ENCODE measurements at regions not wholly inside any gene's neighbourhood (a gene's known extent, or its start where the extent isn't known, plus 50 kb on each side); places are given as distances from the start of the nearest gene placed in this dataset.

DNA sequence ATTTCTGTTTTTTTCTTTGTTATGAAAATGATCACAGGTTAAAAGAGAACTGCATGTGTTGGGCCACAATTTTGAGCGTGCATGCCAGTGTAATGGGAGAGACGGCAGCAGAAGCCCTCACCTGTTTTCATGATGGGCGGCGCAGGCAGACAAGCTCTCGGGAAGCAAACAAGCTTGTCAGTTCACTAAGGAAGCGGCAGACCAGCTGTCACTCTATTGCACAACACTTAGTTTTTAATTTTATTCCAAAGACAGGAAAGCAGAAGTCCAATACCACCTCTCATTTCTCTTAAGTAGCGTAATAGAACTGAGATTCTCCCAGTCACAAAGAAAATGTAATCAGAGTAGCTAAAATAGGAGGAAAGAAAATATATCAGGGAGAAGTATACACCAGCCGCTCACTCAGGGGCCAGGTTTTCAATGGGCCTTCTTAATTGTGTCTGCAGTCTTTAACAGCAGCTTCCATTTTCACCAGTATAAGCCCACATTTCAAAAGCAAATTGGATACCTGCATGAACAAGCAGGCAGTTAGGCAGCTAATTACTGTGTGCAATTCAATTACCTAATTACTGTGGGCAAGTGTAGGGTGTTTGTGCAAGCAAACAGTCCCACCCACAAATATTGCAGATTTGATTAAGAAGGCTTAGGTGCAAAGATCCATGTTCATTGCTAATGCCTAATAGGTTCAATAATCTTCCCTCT lies 711.4 kb downstream of the DIAPH3 start:
- DNase-seq (ENCODE audit: low spot score), result no peak

DNA sequence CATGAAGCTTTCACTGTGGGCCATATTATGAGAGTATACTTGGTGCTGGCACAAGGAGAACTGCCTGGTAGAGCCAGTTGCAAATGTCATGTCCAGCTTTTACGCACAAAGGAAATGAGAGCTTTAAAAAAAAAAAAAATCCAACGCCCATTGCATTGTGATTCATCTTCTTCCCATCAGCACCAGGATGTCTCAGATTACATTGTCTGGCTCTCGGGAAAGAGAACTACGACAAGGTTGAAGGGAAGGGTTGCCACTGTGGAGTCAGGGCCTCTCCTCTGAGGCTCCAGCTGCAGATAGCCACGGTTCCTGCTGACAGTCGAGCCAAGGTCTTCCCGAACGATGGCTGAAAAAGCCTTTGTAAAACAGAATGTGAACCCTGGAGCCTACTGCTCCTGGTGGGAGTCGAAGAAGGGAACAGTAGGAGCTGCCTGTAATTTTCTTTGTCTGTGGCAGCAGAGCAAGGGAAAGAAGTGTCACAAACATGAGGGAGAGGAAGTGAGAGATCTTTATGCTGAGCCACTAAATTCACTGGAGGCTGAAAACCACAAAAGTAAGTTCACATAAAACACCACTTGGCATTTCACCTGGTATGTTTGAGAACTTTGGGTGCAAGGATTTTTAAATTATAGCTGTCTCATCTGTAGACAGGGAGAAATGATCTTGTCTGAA lies 704.7 kb downstream of the DIAPH3 start:
- no peak for DNase-seq (ENCODE audit: low spot score)

DNA sequence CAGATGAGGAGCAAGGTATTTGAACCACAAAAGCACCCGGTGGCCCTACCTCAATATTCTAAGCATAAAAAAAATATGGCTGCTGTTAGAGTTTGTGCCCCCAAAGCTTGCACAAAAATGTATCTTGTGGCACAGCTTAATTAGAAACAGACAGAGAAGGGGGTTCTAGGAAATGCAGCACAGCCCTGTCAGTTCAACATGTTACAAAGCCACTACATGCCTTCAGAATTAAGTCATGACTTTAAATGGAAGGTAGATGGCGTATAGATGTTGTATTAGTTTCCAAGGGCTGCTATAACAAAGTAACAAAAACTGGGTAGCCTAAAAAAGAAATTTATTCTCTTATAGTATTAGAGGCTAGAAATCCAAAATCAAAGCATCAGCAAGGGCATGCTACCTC lies 703.8 kb downstream of the DIAPH3 start:
- DNase-seq (ENCODE audit: low spot score), result no peak

DNA sequence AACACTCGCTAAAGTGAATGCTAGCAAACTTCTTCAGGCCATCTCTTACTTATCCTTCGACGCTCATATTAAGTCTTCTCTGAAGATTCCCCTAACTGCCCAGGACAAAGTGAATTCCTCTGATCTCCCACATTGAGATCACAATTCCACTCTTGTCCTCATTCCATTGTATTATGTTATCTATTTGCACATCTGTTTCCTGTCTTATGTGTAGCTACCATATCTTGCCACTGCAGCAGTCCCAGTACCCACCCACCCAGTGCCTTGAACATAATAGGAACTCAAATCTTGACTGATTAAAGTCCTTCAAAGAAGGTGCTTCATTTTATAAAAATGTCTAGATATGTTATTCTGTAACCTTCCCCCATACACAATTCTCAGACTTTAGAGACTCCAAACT lies 702.3 kb downstream of the DIAPH3 start:
- DNase-seq (ENCODE audit: low spot score), result no peak

DNA sequence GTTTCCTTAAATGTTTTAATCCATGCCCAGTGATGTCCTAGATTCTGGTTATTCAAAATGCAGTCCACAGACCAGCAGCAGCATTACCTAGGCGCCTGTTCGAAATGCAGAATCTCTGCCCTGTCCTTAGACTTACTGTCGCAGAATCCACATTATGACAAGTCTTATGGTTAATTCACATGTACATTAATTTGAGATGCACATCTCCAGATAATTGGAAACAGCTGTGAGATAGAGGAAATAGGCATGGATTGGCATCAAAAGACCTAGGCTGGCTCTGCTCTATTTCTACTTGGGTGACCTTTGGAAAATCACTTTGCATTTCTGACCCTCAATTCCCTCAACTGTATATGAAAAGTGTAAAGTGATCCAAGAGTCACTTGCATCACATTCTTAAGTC lies 700.7 kb downstream of the DIAPH3 start:
- DNase-seq (ENCODE audit: low spot score), result no peak

DNA sequence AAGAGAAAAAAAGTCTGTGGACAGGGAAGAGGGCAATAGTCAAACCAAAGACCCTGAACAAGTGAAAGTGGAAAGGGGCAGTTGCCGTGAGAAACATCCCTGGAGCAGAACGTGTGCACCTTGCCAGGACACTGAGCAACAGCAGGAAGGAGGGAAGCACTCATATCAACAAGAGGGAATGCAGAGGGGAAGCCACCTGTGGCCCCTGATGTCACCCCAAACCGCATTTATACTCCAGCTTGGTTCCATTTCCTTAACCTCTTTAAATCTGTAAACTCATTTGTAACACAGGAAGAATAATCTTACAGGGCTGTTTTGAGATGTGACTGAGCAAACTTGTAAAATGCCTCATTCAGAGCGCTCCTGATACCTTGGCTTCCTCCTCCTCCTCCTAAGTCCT lies 698.8 kb downstream of the DIAPH3 start:
- DNase-seq (ENCODE audit: low spot score), result no peak

DNA sequence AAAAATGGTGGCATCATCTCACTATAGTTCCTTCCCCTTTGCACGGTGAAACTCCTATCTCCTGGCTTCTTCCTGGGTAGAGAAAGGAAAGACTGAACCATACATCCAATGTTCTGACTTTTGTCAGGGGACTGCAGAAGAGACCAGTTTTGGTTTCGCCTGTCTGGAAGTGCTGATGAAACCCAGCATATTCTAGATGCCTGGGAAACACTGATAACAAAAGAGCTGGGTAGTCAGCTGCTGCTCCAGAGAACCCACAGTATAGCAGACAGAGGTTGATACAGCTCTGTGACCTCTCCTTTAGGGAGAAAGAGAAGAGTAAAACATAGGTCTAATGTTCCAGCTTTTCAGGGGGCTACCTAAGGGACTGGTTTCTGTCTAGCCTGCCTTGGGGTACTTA lies 695.3 kb downstream of the DIAPH3 start:
- no peak for DNase-seq (ENCODE audit: low spot score)

DNA sequence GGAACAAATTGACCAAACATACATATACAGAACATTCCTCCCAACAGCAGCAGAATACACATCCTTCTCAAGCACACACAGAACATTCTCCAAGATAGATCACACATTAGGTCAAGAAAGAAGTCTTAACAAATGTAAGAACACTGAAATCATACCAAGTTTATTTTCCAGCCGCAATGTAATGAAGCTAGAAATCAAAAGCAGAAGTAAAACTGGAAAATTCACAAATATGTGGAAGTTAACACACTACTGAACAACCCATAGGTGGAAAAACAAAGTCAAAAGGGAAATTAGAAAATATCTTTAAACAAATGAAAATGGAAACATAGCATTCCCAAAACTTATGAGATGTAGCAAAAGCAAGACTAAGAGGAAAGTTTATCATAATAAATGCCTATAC lies 692.6 kb downstream of the DIAPH3 start:
- no peak for DNase-seq (ENCODE audit: low spot score)

DNA sequence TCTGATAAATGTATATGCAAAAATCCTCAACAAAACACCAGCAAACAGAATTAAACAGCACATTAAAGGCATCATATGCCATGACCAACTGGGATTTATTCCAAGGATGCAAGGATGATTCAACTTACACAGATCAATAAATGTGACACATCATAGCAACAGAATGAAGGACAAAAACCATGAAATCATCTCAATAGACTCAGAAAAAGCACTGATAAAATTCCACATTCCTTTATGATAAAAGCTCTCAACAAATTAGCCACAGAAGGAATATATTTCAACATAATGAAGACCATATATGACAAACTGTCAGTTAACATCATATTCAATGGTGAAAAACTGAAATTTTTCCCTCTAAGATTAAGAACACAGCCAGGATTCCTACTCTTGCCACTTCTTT lies 691.6 kb downstream of the DIAPH3 start:
- no peak for DNase-seq (ENCODE audit: low spot score)

DNA sequence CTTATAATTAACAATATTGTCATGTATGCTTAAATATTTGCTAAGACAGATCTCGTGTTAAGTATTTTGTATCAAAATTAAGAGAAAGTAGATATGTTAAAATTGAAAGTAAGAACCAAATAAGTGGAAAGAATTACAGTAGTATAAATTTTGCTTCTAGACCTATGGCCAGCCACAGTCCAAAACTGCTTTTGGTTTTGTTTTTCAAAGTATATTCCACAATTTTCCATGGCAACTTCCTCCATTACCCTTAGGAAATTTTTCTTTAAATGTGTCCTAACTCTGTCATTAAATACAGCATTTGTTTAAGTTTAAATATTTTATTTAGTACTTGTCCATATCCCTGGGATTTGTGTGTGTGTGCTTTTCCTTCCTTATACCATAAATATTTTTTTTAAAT lies 689.0 kb downstream of the DIAPH3 start:
- DNase-seq (ENCODE audit: low spot score), result no peak

DNA sequence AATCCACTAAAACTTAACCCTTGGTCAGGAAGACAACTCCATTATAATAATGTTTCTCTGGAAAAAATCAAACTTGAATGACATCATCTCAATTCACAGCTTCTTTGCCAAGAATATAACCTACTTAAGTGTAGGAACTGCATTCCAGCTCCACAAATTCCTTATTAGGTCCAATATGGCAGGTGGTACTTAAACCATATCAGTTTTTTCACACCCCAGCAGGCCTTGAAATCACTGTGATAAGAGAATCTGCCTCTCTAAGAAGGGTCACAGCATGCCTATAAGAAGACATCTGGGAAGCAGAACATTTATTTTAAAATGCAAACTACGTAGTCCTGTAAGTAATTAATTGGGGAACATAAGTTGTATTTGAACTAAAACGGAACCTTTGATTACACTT lies 687.8 kb downstream of the DIAPH3 start:
- DNase-seq (ENCODE audit: low spot score), result no peak

DNA sequence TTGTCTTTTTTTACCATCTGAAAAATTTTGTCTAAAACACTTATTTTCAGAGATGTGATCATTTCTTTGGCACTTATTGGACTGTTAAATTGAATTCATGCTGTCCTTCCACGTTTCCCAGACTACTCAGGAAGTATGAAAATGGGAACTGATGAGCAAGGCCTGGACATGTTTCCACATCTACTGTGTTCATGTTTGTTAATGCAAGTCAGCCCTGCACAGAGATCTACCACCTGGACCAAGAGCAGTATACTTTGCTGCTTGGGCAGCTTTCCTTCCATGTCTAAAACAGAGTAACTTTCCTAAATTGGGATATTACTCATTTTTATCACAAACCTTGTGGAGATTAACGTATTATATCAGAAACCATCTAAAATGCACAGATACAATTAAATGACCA lies 687.4 kb downstream of the DIAPH3 start:
- no peak for DNase-seq (ENCODE audit: low spot score)

DNA sequence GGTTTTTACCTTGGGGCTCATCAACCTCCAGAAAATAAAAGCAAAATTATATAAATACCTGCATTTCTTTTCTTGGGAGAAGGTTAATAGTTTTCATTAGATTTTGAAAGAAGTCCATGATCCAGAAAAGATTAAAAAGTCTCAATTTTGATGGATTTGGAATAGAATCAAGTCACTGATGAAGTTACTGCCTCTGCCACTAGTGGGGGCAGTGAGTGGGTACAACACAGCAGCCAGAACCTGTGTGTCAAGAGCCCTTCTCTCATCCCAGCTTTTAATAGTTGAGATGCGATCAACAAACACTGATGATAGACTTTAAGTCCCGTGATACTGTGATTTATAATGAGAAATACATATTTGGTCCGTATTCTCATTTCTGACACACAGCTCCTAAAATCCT lies 686.7 kb downstream of the DIAPH3 start:
- no peak for DNase-seq (ENCODE audit: low spot score)

DNA sequence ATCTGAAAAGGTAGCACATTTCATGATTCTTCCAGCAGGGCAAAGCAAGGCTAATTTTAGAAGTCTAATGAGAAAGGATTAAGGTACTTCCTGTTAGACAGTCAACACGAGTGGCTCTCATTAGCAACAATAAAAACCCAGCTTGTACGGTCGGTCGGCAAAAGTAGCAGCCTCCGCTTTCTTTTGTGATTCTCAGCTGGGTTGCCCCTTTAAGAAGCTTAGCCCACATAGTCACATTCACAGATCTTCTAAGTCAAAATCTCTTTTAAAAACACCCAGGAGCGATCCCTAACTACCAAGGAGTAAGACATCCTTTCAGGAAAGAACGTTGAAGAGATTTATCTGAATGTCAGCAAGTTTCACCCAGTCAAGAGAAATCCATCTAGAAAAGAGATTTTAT lies 684.8 kb downstream of the DIAPH3 start:
- DNase-seq (ENCODE audit: low spot score), result no peak

DNA sequence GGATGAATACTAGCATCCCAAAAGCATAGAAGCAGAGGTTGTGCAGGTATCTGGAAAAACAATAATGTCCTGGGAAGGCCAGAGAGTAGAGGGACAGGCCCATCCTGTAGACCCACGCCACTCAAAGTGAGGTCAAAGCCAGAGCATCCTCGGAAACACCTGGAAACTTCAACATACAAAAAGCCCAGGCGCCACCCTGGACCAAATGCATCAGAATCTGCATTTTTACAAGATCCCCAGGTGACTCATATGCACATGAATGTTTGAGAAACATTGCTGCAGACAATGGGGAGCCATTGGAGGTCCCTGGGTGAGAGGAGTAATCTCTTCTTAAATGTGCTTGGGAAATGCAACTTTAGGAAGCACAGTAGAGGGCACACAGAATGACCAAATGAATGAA lies 684.1 kb downstream of the DIAPH3 start:
- no peak for DNase-seq (ENCODE audit: low spot score)

DNA sequence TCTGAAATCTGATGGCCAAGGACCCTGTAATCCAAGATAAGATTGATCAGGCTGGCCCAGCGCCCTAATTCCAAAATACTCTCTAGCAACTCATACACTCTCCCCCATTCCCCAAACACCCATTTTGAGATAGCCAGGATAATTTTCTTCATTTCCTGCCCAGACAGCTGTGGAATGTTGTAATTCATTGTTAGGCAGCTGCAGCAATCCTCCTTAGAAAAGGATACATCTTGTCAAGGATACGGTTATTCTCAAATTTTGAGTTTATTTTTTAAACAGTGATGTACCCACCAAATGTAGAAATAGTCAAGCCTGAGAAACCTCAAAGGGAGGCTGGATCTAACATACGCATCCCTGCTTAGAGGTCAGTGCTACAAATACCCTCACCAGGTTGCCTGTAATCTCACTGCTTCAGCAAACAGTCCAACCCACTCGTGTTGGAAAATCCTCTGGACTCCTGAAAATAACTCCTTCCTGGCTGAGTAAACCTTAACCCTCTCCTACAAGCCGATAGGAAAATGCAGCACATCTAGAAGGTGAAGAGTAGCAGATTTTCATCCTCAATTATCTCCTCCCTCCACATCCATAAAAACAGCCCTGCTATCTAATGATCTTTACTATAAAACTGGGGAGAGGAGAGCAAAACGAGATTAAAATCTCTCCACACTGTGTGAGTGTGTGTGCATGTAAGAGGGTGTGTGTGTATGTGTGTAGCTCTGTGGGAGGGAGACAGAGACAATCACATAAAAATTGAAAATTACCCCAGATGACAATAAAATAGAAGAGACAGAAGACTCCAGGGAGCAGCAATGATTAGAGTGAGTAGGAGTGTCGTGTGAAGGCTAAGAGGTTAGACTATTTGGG lies 683.1 kb downstream of the DIAPH3 start:
- no peak for DNase-seq (ENCODE audit: low spot score)

DNA sequence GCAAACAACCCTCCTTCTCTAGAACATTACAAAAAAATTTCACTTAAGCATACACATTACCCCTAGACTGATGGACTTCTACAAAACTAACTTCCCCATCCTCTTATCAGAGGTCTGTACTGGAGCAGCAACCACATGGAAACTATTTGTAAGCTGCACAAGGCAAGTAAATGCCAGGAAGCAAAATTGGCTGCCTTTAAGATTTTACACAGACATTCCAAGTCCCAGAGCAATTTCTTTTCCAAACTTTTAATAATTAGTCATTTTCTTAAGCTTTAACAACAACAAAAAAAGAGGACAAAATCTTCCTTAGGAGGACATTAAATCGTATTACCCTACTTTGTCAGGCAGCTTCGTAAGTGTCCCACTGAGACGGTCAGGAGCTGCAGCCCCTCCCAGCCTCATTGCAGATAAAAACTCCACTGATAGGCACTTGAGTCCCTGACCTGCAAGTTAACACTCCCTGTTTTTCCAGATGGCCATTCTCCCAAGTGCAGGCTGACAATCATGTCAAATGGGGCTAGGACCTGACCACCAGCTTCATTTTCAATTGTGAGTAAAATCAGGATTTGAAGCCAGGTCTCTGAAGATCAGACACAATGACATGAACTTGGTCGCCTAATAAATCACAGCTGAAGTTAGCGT lies 680.1 kb downstream of the DIAPH3 start:
- no peak for DNase-seq (ENCODE audit: low spot score)

DNA sequence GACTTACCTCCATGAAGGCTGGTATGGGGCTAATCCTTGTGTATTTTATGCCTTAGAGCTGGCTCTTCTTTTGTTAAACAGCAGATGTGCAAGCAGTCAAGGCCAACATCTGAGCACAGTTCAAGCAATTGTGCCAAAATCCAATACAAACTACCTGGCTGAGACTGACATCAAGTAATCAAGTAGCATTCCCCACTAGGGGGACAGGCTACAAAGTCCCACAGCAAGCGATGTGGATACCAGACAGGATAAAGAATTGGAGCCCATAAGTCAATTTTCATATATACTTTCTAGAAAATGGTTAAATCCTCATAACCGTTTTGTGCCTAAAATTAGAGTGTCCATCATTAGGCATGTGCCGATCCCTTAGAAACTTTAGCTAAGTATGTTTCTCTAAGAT lies 675.8 kb downstream of the DIAPH3 start:
- DNase-seq (ENCODE audit: low spot score), result no peak

DNA sequence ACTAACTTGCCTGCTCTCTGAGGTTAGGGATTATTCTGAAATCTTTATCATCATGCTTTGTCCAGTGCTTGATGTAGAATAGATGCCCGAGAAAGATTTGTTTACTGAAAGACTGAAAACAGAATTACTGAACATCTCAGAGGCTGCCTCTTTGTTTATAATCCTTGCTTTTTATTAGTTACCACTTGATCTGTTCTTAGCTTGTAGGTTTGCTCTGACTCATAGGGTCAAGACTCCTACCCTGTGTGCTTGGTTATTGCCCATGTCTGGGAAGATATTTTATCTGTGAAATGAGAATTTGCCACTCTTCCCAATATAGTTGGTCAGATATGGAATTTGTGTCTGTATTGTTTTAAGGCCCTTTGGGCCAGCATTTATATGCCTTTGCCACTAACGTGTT lies 675.3 kb downstream of the DIAPH3 start:
- DNase-seq (ENCODE audit: low spot score), result no peak

DNA sequence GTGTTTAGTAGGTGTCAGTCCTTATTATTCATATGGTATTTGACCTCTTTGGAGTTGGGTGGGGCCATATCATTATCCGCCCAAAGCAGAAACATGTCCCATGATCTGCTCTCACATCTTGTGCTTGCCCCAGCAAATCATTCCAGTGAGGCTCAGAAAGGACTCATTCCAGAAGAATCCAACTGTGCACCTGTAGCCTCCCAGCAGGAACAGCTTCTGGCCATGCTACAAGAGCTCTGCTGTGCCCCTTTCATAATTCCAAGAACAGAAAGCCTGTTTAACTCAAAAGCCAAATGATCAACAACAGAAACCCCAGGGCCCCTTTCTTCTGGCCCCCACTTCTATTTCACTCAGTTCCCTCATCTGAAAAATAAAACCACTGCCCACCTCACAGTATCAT lies 673.1 kb downstream of the DIAPH3 start:
- no peak for DNase-seq (ENCODE audit: low spot score)

DNA sequence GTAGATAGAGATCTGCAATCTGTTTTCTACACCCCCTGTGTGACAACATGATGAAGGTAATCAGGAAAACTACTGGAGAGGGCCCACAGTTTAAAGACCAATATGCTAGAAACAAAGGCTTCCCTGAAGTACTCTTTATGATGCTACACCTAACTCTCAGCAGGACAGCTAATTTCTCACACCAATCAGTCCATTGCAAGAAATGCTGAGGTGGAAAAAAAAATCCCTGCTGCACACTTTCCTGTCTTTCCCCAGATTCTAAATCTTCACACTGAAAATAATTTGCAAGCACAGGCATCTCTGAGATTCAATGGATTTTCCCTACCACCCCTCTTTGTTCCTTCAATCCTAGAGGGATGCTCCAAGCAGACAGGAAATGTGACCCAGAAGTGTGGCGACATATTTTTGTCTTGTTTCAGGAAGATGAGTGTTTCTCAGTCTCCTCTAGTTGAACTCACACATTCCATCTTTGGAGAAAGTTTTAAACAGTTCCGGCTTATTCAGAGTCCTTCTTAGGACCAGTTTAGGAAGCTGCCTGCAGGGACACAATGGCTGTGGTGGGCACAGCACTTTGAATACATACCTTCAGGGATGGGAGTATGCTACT lies 671.6 kb downstream of the DIAPH3 start:
- no peak for DNase-seq (ENCODE audit: low spot score)

DNA sequence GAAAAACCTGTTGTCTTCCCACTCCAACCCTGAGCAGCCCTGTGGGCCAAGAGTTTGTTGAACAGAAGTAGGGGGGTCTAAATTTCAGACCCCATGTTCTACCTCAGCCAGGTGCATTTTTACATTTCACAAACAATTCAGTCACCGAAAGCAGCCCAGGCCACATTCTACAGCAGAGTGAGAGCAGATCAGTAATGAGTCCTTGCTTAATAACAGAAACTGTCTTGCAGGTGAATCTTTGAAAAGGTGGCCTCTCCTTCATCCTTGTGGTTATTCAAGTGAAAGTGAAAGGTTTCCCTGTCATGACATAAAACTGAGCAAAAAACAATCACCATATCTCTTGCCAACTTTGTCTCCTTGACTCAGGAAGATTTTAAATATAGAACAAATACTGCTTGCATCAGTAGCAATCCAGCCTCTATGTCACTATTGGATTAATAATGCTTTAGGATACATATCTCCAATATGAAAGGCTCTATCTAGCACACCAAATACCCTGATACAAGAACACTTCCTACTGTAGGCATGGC lies 670.2 kb downstream of the DIAPH3 start:
- no peak for DNase-seq (ENCODE audit: low spot score)

Data from CD4-positive, alpha-beta T cell treated with Interleukin-15 for 4 hours (primary cell).